ENCODE measurements at regions not wholly inside any gene's neighbourhood (a gene's known extent, or its start where the extent isn't known, plus 50 kb on each side); places are given as distances from the start of the nearest gene placed in this dataset.

DNA sequence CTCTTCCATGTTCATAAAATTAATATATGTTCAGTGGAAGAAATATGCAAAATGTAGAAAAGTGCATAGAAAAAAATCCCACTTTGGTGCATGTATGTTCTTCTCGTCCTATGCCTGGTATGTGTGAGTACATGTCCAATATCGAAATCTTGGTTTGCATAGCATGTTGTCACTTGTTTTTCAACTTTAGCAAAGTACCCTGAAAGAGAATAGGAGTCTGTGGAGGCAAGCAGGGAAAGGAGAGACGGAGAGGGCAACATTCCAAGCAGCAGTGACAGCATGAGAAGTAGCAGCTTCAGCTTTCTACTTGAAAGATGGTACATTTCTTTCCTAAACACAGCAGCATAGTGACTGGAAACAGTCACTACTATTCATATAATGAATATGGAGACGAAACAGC lies 56.8 kb upstream of the CACNA2D3 start:
- ATAC-seq (ENCODE audit: insufficient read depth, low FRiP score) (no peak), DNase-seq (peak in 1 of 3 donors; percentile 52)
- H3K4me1 ChIP-seq (ENCODE audit: control insufficient read depth in 5 of 5, insufficient read depth in 5 of 5, low read length in 5 of 5) = no peaks in the 10 kb centered on the region
- peaks cover 0 to 10% (median 2%) of the 10 kb centered on the region in 4 donors for H3K9me3 ChIP-seq (ENCODE audit: control insufficient read depth in 4 of 4, insufficient read depth in 3 of 4, low read length in 3 of 4)
- WGBS, 2 donors = 53 to 68% methylated on average over 4 of the region's 4 CpGs
- H3K36me3 ChIP-seq (ENCODE audit: control insufficient read depth in 4 of 4, insufficient read depth in 4 of 4, low read length in 4 of 4) = no peaks in the 10 kb centered on the region
- no peak overlapping the region for H3K4me3 ChIP-seq
- H3K27me3 ChIP-seq (ENCODE audit: control insufficient read depth in 3 of 3, insufficient read depth in 3 of 3, low read length in 2 of 3) = no peaks in the 10 kb centered on the region
- H3K9ac ChIP-seq (ENCODE audit: insufficient read depth in 1 of 2, low read length in 2 of 2) = no peak overlapping the region
- TF ChIP-seq, protein P1, sequence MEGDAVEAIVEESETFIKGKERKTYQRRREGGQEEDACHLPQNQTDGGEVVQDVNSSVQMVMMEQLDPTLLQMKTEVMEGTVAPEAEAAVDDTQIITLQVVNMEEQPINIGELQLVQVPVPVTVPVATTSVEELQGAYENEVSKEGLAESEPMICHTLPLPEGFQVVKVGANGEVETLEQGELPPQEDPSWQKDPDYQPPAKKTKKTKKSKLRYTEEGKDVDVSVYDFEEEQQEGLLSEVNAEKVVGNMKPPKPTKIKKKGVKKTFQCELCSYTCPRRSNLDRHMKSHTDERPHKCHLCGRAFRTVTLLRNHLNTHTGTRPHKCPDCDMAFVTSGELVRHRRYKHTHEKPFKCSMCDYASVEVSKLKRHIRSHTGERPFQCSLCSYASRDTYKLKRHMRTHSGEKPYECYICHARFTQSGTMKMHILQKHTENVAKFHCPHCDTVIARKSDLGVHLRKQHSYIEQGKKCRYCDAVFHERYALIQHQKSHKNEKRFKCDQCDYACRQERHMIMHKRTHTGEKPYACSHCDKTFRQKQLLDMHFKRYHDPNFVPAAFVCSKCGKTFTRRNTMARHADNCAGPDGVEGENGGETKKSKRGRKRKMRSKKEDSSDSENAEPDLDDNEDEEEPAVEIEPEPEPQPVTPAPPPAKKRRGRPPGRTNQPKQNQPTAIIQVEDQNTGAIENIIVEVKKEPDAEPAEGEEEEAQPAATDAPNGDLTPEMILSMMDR (IDR thresholded peaks at IDR 0.05; ENCODE audit: control extremely low read depth, extremely low read depth) = no peak
- H3K27ac ChIP-seq (ENCODE audit: low read depth in 1 of 2, low read length in 1 of 2) = no peak overlapping the region

DNA sequence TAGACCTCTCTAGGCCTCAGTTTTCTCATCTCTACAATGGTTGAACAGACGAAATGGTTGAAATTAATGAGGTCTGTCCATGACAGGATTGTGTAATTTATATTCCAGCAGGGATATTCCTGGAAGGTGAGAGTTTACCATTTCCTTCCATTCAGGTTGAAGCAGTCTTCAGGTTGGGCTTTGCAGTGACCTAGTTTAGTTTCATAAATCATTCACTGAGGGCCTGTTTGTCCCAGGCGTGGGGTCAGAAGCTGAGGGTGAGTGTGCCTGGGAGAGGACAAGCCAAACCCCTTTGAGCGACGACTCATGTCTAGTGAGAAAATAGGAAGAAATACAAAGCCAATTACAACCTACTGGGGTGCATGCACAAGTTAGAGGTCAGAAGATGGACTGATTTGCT lies 57.2 kb upstream of the CACNA2D3 start:
- Histone ChIP-seq H3K4me3 (no peak overlapping the region), H3K27ac (ENCODE audit: low read depth in 1 of 2, low read length in 1 of 2) (no peak overlapping the region), H3K27me3 (ENCODE audit: control insufficient read depth in 3 of 3, insufficient read depth in 3 of 3, low read length in 2 of 3) (no peaks in the 10 kb centered on the region), H3K36me3 (ENCODE audit: control insufficient read depth in 4 of 4, insufficient read depth in 4 of 4, low read length in 4 of 4) (no peaks in the 10 kb centered on the region), H3K9me3 (ENCODE audit: control insufficient read depth in 4 of 4, insufficient read depth in 3 of 4, low read length in 3 of 4) (peaks cover 0 to 6% (median under 1%) of the 10 kb centered on the region in 4 donors), H3K9ac (ENCODE audit: insufficient read depth in 1 of 2, low read length in 2 of 2) (no peak overlapping the region), H3K4me1 (ENCODE audit: control insufficient read depth in 5 of 5, insufficient read depth in 5 of 5, low read length in 5 of 5) (no peaks in the 10 kb centered on the region)
- DNase-seq (no peak), ATAC-seq (ENCODE audit: insufficient read depth, low FRiP score) (no peak)
- TF ChIP-seq, protein P1 (IDR thresholded peaks at IDR 0.05; ENCODE audit: control extremely low read depth, extremely low read depth) = no peak
- 71 to 83% methylated on average over 4 of the region's 4 CpGs for WGBS, 2 donors

DNA sequence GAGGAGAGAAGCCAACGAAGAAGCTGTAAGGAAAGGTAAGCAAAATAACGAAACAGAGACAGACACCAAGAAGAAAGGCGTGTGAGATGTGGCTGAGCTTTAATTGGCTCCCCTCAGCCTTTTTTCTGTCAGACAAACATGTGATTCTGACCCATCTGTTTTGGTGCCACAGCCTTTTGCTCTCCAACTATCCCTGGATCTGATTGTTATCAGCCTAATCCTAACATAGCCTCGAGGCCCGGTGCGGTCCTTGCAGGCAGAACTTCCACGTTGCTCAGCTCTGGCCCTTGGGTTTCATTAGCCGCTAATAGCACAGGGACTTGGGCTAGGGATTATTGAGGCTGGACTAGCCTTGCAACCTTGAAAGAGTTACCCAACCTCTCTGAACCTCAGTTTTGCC lies 57.9 kb upstream of the CACNA2D3 start:
- H3K9ac ChIP-seq (ENCODE audit: insufficient read depth in 1 of 2, low read length in 2 of 2) = no peak overlapping the region
- no peaks in the 10 kb centered on the region for H3K36me3 ChIP-seq (ENCODE audit: control insufficient read depth in 4 of 4, insufficient read depth in 4 of 4, low read length in 4 of 4)
- TF ChIP-seq, protein P1 (IDR thresholded peaks at IDR 0.05; ENCODE audit: control extremely low read depth, extremely low read depth) = no peak
- 72 to 75% methylated on average over 8 of the region's 8 CpGs for WGBS, 2 donors
- no peaks in the 10 kb centered on the region for H3K4me1 ChIP-seq (ENCODE audit: control insufficient read depth in 5 of 5, insufficient read depth in 5 of 5, low read length in 5 of 5)
- H3K27me3 ChIP-seq (ENCODE audit: control insufficient read depth in 3 of 3, insufficient read depth in 3 of 3, low read length in 2 of 3) = no peaks in the 10 kb centered on the region
- peaks cover 0 to under 1% (median 0%) of the 10 kb centered on the region in 4 donors for H3K9me3 ChIP-seq (ENCODE audit: control insufficient read depth in 4 of 4, insufficient read depth in 3 of 4, low read length in 3 of 4)
- H3K4me3 ChIP-seq = no peak overlapping the region
- H3K27ac ChIP-seq (ENCODE audit: low read depth in 1 of 2, low read length in 1 of 2) = no peak overlapping the region
- no peak for ATAC-seq (ENCODE audit: insufficient read depth, low FRiP score)
- DNase-seq = no peak

DNA sequence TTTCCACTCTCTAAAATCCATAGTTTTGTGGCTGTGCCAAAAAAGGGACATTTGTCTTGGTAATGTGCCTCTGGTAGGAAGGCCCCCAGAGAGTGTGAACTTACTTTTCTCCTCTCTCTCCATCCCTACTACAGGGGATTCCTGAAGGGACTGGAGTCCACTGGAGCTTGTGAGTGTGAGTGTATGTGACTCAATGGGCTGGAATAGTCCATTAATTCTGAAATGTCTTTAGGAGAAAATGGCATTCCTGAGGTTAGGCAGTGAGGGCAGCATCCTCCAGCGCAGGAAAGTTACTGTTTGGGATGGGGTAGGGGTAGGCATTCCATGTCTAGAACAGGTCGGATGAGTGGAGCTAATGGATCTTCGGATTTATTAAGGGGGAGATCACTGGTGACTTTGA lies 59.8 kb upstream of the CACNA2D3 start:
- TF ChIP-seq, protein P1 (IDR thresholded peaks at IDR 0.05; ENCODE audit: control extremely low read depth, extremely low read depth) = no peak
- DNase-seq = no peak
- WGBS, 2 donors = 90 to 92% methylated on average over 3 of the region's 3 CpGs

More for the DNA sequence above, 59.8 kb upstream of the CACNA2D3 start:
- H3K27me3 ChIP-seq (ENCODE audit: control insufficient read depth in 3 of 3, insufficient read depth in 3 of 3, low read length in 2 of 3) = no peaks in the 10 kb centered on the region
- no peak overlapping the region for H3K4me3 ChIP-seq
- no peak overlapping the region for H3K27ac ChIP-seq (ENCODE audit: low read depth in 1 of 2, low read length in 1 of 2)
- no peaks in the 10 kb centered on the region for H3K4me1 ChIP-seq (ENCODE audit: control insufficient read depth in 5 of 5, insufficient read depth in 5 of 5, low read length in 5 of 5)
- no peak overlapping the region for H3K9ac ChIP-seq (ENCODE audit: insufficient read depth in 1 of 2, low read length in 2 of 2)
- H3K9me3 ChIP-seq (ENCODE audit: control insufficient read depth in 4 of 4, insufficient read depth in 3 of 4, low read length in 3 of 4) = no peaks in the 10 kb centered on the region
- no peak for ATAC-seq (ENCODE audit: insufficient read depth, low FRiP score)
- no peaks in the 10 kb centered on the region for H3K36me3 ChIP-seq (ENCODE audit: control insufficient read depth in 4 of 4, insufficient read depth in 4 of 4, low read length in 4 of 4)
